SK-N-SH (cell line): ENCODE measurements at regions not wholly inside any gene's neighbourhood (a gene's known extent, or its start where the extent isn't known, plus 50 kb on each side); places are given as distances from the start of the nearest gene placed in this dataset.

Experiments
- CTCF ChIA-PET: fragments of 300-600, 350-600 bp; formaldehyde crosslinking; extraction: SDS; loops from one replicate; lab custom pipeline; 2021; lab: Yijun Ruan, JAX
- POLR2A ChIA-PET: fragments of 350-600 bp; sonication (Branson Sonifier 250); formaldehyde crosslinking; extraction: SDS; loops from one replicate; lab custom pipeline; 2020; ENCODE audit warnings: antibody characterized with exemption, inconsistent platforms; lab: Yijun Ruan, JAX
- DNase-seq: peaks from one replicate; pipeline ENCODE4 v3.0.0; 2012
- H2AFZ ChIP-seq: fragments of 200-600 bp; sonication (generic); 2 replicates; pipeline ENCODE4 v1.8.1; 2016; ENCODE audit warnings: antibody characterized with exemption, mild to moderate bottlenecking, low read depth
- H3F3A ChIP-seq: fragments of 200-600 bp; sonication (generic); replicated peaks from 2 replicates; pipeline ENCODE3; 2016; ENCODE audit warnings: antibody characterized with exemption, mild to moderate bottlenecking; ENCODE audit not compliant: insufficient read depth
- H3K27ac ChIP-seq, 2 experiments: fragments of 200-500 bp in 1 of 2; fragments of 200-600 bp in 1 of 2; sonication (Bioruptor generic) in 1 of 2; sonication (generic), shearing (Covaris generic) in 1 of 2; 2 replicates each; pipeline versions ENCODE4 v1.5.1 to v1.6.1; 2014 to 2016; ENCODE audit warnings: low read depth in 2 of 2, inconsistent platforms in 1 of 2, low read length in 1 of 2, mild to moderate bottlenecking in 1 of 2, mixed read lengths in 1 of 2
- H3K27me3 ChIP-seq: fragments of 200-600 bp; sonication (generic), shearing (Covaris generic); 2 replicates; pipeline ENCODE4 v1.6.1; 2016; ENCODE audit warnings: mixed run types; ENCODE audit not compliant: insufficient read depth
- H3K36me3 ChIP-seq, 2 experiments: fragments of 200-500 bp in 1 of 2; fragments of 200-600 bp in 1 of 2; sonication (Bioruptor generic) in 1 of 2; sonication (generic) in 1 of 2; replicated peaks in 1 of 2; 2 replicates each; pipeline versions ENCODE3 to v1.5.1; 2014 to 2016; ENCODE audit warnings: low read length in 1 of 2, mild to moderate bottlenecking in 1 of 2; ENCODE audit not compliant: insufficient read depth in 2 of 2, control insufficient read depth in 1 of 2
- H3K4me1 ChIP-seq, 2 experiments: fragments of 200-500 bp in 1 of 2; fragments of 200-600 bp in 1 of 2; sonication (Bioruptor generic) in 1 of 2; sonication (generic), shearing (Covaris generic) in 1 of 2; 2 replicates each; pipeline versions ENCODE4 v1.5.1 to v1.6.1; 2014 to 2016; ENCODE audit warnings: low read depth in 1 of 2, low read length in 1 of 2, mixed run types in 1 of 2; ENCODE audit not compliant: insufficient read depth in 2 of 2, control insufficient read depth in 1 of 2
- H3K4me2 ChIP-seq: fragments of 200-600 bp; sonication (generic), shearing (Covaris generic); 2 replicates; pipeline ENCODE4 v1.6.1; 2017; ENCODE audit warnings: mixed run types
- H3K4me3 ChIP-seq, 2 experiments: fragments of 200-500 bp in 1 of 2; fragments of 200-600 bp in 1 of 2; sonication (Bioruptor generic) in 1 of 2; sonication (generic), shearing (Covaris generic) in 1 of 2; 2 replicates each; pipeline versions ENCODE4 v1.5.1 to v1.8.1; 2014 to 2016; ENCODE audit warnings: low read depth in 2 of 2, inconsistent platforms in 1 of 2, low read length in 1 of 2, mild to moderate bottlenecking in 1 of 2, mixed read lengths in 1 of 2, moderate library complexity in 1 of 2
- H3K79me2 ChIP-seq: fragments of 200-600 bp; sonication (generic); 2 replicates; pipeline ENCODE4 v1.8.1; 2017; ENCODE audit warnings: mild to moderate bottlenecking; ENCODE audit not compliant: insufficient read depth
- H3K9ac ChIP-seq: fragments of 200-600 bp; sonication (generic); 2 replicates; pipeline ENCODE4 v1.6.1; 2017; ENCODE audit warnings: mixed run types
- H3K9me2 ChIP-seq: fragments of 200-600 bp; sonication (generic); 2 replicates; pipeline ENCODE4 v1.6.1; 2017; ENCODE audit warnings: mixed run types
- H3K9me3 ChIP-seq: fragments of 200-600 bp; sonication (generic); 2 replicates; pipeline ENCODE4 v1.6.1; 2017; ENCODE audit warnings: mixed run types, mild to moderate bottlenecking, moderate library complexity
- H4K20me1 ChIP-seq: fragments of 200-600 bp; sonication (generic); 2 replicates; pipeline ENCODE4 v1.6.1; 2017; ENCODE audit warnings: mild to moderate bottlenecking, mixed run types; ENCODE audit not compliant: insufficient read depth
- FOXJ3 ChIP-seq: sonication (generic); formaldehyde crosslinking; IDR thresholded peaks from 2 replicates; pipeline ENCODE4 v1.5.1; 2020; ENCODE audit warnings: mild to moderate bottlenecking, missing genetic modification reagents
- FOXM1 ChIP-seq: IDR thresholded peaks from 2 replicates; pipeline ENCODE4 v1.4.0; 2012; ENCODE audit warnings: low read depth, mild to moderate bottlenecking
- GABPA ChIP-seq: IDR thresholded peaks from 2 replicates; pipeline ENCODE4 v1.4.0; 2012; ENCODE audit warnings: low read depth, mild to moderate bottlenecking
- JUND ChIP-seq: IDR thresholded peaks from 2 replicates; pipeline ENCODE4 v1.4.0; 2012
- POLR2AphosphoS5 ChIP-seq: IDR thresholded peaks from 2 replicates; pipeline ENCODE4 v1.6.1; 2012; ENCODE audit warnings: low read depth, low read length
- TAF1 ChIP-seq: IDR thresholded peaks from 2 replicates; pipeline ENCODE4 v1.6.1; 2012; ENCODE audit warnings: low read depth, mild to moderate bottlenecking, low read length, moderate library complexity, borderline replicate concordance
- USF1 ChIP-seq: IDR thresholded peaks from 2 replicates; pipeline ENCODE4 v1.4.0; 2012; ENCODE audit warnings: low read depth, borderline replicate concordance
- USF2 ChIP-seq: fragments of 150-350 bp; IDR thresholded peaks from 2 replicates; pipeline ENCODE4 v1.6.1; 2017; ENCODE audit warnings: antibody characterized with exemption, low read length, low read depth, borderline replicate concordance
- WGBS: methylation state at CpG from one replicate; pipeline ENCODE4 v1.1.6; 2017; ENCODE audit warnings: low lambda C conversion rate; 5-methylcytosine and 5-hydroxymethylcytosine counted together
- TF ChIP-seq, protein P1 (sequence below): IDR thresholded peaks from 2 replicates; pipeline ENCODE4 v1.6.1; 2012; ENCODE audit warnings: mild to moderate bottlenecking, low read depth, low read length, moderate library complexity

GRCh38 chr19:28471731-28472510, 741.0 kb downstream of the UQCRFS1 start (continued):
- TF ChIP-seq, protein P1, sequence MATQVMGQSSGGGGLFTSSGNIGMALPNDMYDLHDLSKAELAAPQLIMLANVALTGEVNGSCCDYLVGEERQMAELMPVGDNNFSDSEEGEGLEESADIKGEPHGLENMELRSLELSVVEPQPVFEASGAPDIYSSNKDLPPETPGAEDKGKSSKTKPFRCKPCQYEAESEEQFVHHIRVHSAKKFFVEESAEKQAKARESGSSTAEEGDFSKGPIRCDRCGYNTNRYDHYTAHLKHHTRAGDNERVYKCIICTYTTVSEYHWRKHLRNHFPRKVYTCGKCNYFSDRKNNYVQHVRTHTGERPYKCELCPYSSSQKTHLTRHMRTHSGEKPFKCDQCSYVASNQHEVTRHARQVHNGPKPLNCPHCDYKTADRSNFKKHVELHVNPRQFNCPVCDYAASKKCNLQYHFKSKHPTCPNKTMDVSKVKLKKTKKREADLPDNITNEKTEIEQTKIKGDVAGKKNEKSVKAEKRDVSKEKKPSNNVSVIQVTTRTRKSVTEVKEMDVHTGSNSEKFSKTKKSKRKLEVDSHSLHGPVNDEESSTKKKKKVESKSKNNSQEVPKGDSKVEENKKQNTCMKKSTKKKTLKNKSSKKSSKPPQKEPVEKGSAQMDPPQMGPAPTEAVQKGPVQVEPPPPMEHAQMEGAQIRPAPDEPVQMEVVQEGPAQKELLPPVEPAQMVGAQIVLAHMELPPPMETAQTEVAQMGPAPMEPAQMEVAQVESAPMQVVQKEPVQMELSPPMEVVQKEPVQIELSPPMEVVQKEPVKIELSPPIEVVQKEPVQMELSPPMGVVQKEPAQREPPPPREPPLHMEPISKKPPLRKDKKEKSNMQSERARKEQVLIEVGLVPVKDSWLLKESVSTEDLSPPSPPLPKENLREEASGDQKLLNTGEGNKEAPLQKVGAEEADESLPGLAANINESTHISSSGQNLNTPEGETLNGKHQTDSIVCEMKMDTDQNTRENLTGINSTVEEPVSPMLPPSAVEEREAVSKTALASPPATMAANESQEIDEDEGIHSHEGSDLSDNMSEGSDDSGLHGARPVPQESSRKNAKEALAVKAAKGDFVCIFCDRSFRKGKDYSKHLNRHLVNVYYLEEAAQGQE, result no peak
- TF ChIP-seq POLR2AphosphoS5 (no peak), USF2 (no peak), FOXJ3 (CRISPR knock-in tag) (no peak), GABPA (no peak), USF1 (no peak)

- H3K27me3 ChIP-seq, result no peaks in the 10 kb centered on the region
- H3K4me1 ChIP-seq, result no peaks in the 10 kb centered on the region; a peak in 1 of 4 replicates
- CTCF ChIA-PET, result interaction anchor here (0.9 to 2.4 kb wide), 3 partner anchors 236 to 409 kb away, joined by 4 to 10 read pairs (median 7); no protein-coding TSS in a partner anchor
- no peak for DNase-seq
- H4K20me1 ChIP-seq, result no peaks in the 10 kb centered on the region
- POLR2A ChIA-PET, result no interaction called here
- H3K36me3 ChIP-seq, result no peaks in the 10 kb centered on the region
- no peak overlapping the region for H3K4me3 ChIP-seq
- H3K9me3 ChIP-seq, result no peaks in the 10 kb centered on the region
- H3F3A ChIP-seq, result no peaks in the 10 kb centered on the region
- no peak overlapping the region for H2AFZ ChIP-seq
- H3K9ac ChIP-seq, result no peak overlapping the region
- H3K27ac ChIP-seq, result no peak overlapping the region
- WGBS, result 8% methylated on average over 7 of the region's 7 CpGs
- no peak overlapping the region for H3K4me2 ChIP-seq
- no peaks in the 10 kb centered on the region for H3K9me2 ChIP-seq
- TF ChIP-seq FOXM1 (no peak), GABPA (no peak), JUND (no peak), TAF1 (no peak)
- H3K79me2 ChIP-seq, result no peaks in the 10 kb centered on the region
Measured at GRCh38 chr19:28469544-28469943, 743.4 kb downstream of the UQCRFS1 start.
